IMR-90 (cell line): ENCODE measurements at regions not wholly inside any gene's neighbourhood (a gene's known extent, or its start where the extent isn't known, plus 50 kb on each side); places are given as distances from the start of the nearest gene placed in this dataset.
A peak's percentile ranks its signal among the peaks of the same experiment; 100 is the strongest.

Source experiments
- ATAC-seq: fragments of 200-7000 bp; cut with Tn5 transposase; 2 replicates; pipeline ENCODE4 v1.9.1; 2020; ENCODE audit warnings: low read depth, mild to moderate bottlenecking, moderate library complexity
- BruUV-seq: library from RNA; stranded (reverse); fragments of 400-500 nt; replicated peaks from 2 replicates; lab custom pipeline; 2021; lab: Mats Ljungman, UMichigan
- CTCF ChIA-PET: fragments of 300-600 bp; formaldehyde crosslinking; extraction: SDS; loops from one replicate; lab custom pipeline; 2021; ENCODE audit warnings: antibody characterized with exemption; lab: Yijun Ruan, JAX
- POLR2A ChIA-PET: fragments of 300-600 bp; sonication (Branson Sonifier 250); formaldehyde crosslinking; loops from one replicate; lab custom pipeline; 2022; ENCODE audit warnings: antibody characterized with exemption; ENCODE audit not compliant: unreplicated experiment; lab: Charles Lee
- DNase-seq: peaks from one replicate; pipeline ENCODE4 v3.0.0; 2013
- H2AFZ ChIP-seq: replicated peaks from 2 replicates; pipeline ENCODE3; 2013; ENCODE audit warnings: low read length, mild to moderate bottlenecking; ENCODE audit not compliant: poor library complexity
- H2AK5ac ChIP-seq: 2 replicates; pipeline ENCODE4 v1.6.1; 2013; ENCODE audit warnings: low read depth, low read length, inconsistent platforms
- H2AK9ac ChIP-seq: replicated peaks from 2 replicates; pipeline ENCODE3; 2013; ENCODE audit warnings: mild to moderate bottlenecking, low read depth, low read length, moderate library complexity; ENCODE audit not compliant: poor library complexity
- H2BK120ac ChIP-seq: 2 replicates; pipeline ENCODE4 v1.6.1; 2013; ENCODE audit warnings: low read depth, low read length, inconsistent platforms
- H2BK15ac ChIP-seq: 3 replicates; pipeline ENCODE4 v1.6.1; 2013; ENCODE audit warnings: low read depth, low read length, inconsistent platforms
- H2BK20ac ChIP-seq: 2 replicates; pipeline ENCODE4 v1.6.1; 2013; ENCODE audit warnings: low read depth, mild to moderate bottlenecking, inconsistent platforms, low read length, moderate library complexity
- H2BK5ac ChIP-seq: 2 replicates; pipeline ENCODE4 v1.6.1; 2013; ENCODE audit warnings: mild to moderate bottlenecking, low read depth, low read length, inconsistent platforms; ENCODE audit not compliant: poor library complexity, severe bottlenecking
- H3K14ac ChIP-seq: replicated peaks from 2 replicates; pipeline ENCODE4 v1.6.1; 2013; ENCODE audit warnings: low read depth, low read length, inconsistent platforms
- H3K18ac ChIP-seq: 2 replicates; pipeline ENCODE4 v1.6.1; 2013; ENCODE audit warnings: low read depth, low read length, control low read depth
- H3K23ac ChIP-seq: 2 replicates; pipeline ENCODE4 v1.6.1; 2013; ENCODE audit warnings: low read depth, low read length, inconsistent platforms
- H3K27ac ChIP-seq: 2 replicates; pipeline ENCODE4 v1.5.1; 2013; ENCODE audit warnings: mild to moderate bottlenecking, control low read depth, low read length; ENCODE audit not compliant: insufficient read depth
- H3K27me3 ChIP-seq: 2 replicates; pipeline ENCODE4 v1.6.1; 2013; ENCODE audit warnings: low read length; ENCODE audit not compliant: control insufficient read depth, insufficient read depth
- H3K36me3 ChIP-seq: 2 replicates; pipeline ENCODE4 v1.6.1; 2013; ENCODE audit warnings: low read length, mixed read lengths; ENCODE audit not compliant: control insufficient read depth, insufficient read depth
- H3K4ac ChIP-seq: 2 replicates; pipeline ENCODE4 v1.6.1; 2013; ENCODE audit warnings: low read depth, low read length, inconsistent platforms
- H3K4me1 ChIP-seq: 2 replicates; pipeline ENCODE4 v1.6.1; 2013; ENCODE audit warnings: low read length, mixed read lengths; ENCODE audit not compliant: control insufficient read depth, insufficient read depth
- H3K4me2 ChIP-seq: 2 replicates; pipeline ENCODE4 v1.6.1; 2013; ENCODE audit warnings: low read depth, mild to moderate bottlenecking, control low read depth, low read length, moderate library complexity
- H3K4me3 ChIP-seq: 2 replicates; pipeline ENCODE4 v1.5.1; 2013; ENCODE audit warnings: low read depth, mild to moderate bottlenecking, control low read depth, low read length, moderate library complexity; ENCODE audit not compliant: insufficient read depth
- H3K56ac ChIP-seq: 2 replicates; pipeline ENCODE4 v1.6.1; 2013; ENCODE audit warnings: low read length, inconsistent platforms; ENCODE audit not compliant: insufficient read depth; ENCODE audit errors: extremely low read depth
- H3K79me1 ChIP-seq, 2 experiments: 2 replicates each; pipeline ENCODE4 v1.6.1; 2013; ENCODE audit warnings: low read length in 2 of 2, inconsistent platforms in 1 of 2, low read depth in 1 of 2
- H3K9ac ChIP-seq: 2 replicates; pipeline ENCODE4 v1.6.1; 2013; ENCODE audit warnings: low read depth, low read length, control low read depth
- H3K9me1 ChIP-seq: 2 replicates; pipeline ENCODE4 v1.6.1; 2013; ENCODE audit warnings: low read length, inconsistent platforms; ENCODE audit not compliant: insufficient read depth
- H3K9me3 ChIP-seq: 2 replicates; pipeline ENCODE4 v1.6.1; 2013; ENCODE audit warnings: low read length; ENCODE audit not compliant: control insufficient read depth, insufficient read depth
- H4K20me1 ChIP-seq: 2 replicates; pipeline ENCODE4 v1.6.1; 2013; ENCODE audit warnings: low read length, inconsistent platforms; ENCODE audit not compliant: insufficient read depth
- H4K5ac ChIP-seq: 2 replicates; pipeline ENCODE4 v1.6.1; 2013; ENCODE audit warnings: mild to moderate bottlenecking, low read depth, low read length, control low read depth
- H4K8ac ChIP-seq, 2 experiments: 2 replicates each; pipeline ENCODE4 v1.6.1; 2013; ENCODE audit warnings: low read depth in 2 of 2, low read length in 2 of 2, control low read depth in 1 of 2, inconsistent platforms in 1 of 2
- H4K91ac ChIP-seq: 2 replicates; pipeline ENCODE4 v1.6.1; 2013; ENCODE audit warnings: low read depth, low read length, inconsistent platforms; ENCODE audit not compliant: insufficient read depth
- BHLHE40 ChIP-seq: fragments of 150-350 bp; IDR thresholded peaks from 2 replicates; pipeline ENCODE4 v1.6.1; 2016; ENCODE audit warnings: mild to moderate bottlenecking, low read depth, low read length
- CHD1 ChIP-seq: IDR thresholded peaks from 2 replicates; pipeline ENCODE4 v1.6.1; 2012; ENCODE audit warnings: low read depth, low read length, improper control_type of control experiment
- CTCF ChIP-seq: conservative IDR thresholded peaks from 2 replicates; pipeline ENCODE4 v1.5.1; 2012; ENCODE audit warnings: mild to moderate bottlenecking, low read depth, low read length, improper control_type of control experiment
- ELK1 ChIP-seq: fragments of 150-350 bp; IDR thresholded peaks from 2 replicates; pipeline ENCODE4 v1.6.1; 2016; ENCODE audit warnings: low read depth, mild to moderate bottlenecking, low read length, moderate library complexity, borderline replicate concordance
- MAZ ChIP-seq: IDR thresholded peaks from 2 replicates; pipeline ENCODE4 v1.6.1; 2012; ENCODE audit warnings: low read depth, mild to moderate bottlenecking, low read length, improper control_type of control experiment, moderate library complexity, borderline replicate concordance
- MXI1 ChIP-seq: IDR thresholded peaks from 2 replicates; pipeline ENCODE4 v1.6.1; 2012; ENCODE audit warnings: low read depth, mild to moderate bottlenecking, low read length, moderate library complexity, borderline replicate concordance
- NFE2L2 ChIP-seq: fragments of 150-350 bp; IDR thresholded peaks from 2 replicates; pipeline ENCODE4 v1.6.1; 2016; ENCODE audit warnings: low read depth, mild to moderate bottlenecking, low read length
- POLR2A ChIP-seq: IDR thresholded peaks from 2 replicates; pipeline ENCODE4 v1.6.1; 2012; ENCODE audit warnings: mild to moderate bottlenecking, low read depth, low read length
- RAD21 ChIP-seq: IDR thresholded peaks from 2 replicates; pipeline ENCODE4 v1.6.1; 2012; ENCODE audit warnings: low read length, improper control_type of control experiment
- RCOR1 ChIP-seq: IDR thresholded peaks from 2 replicates; pipeline ENCODE4 v1.6.1; 2012; ENCODE audit warnings: mild to moderate bottlenecking, low read length, improper control_type of control experiment; ENCODE audit not compliant: insufficient replicate concordance
- RFX5 ChIP-seq: IDR thresholded peaks from 2 replicates; pipeline ENCODE4 v1.8.0; 2012; ENCODE audit warnings: low read depth, mild to moderate bottlenecking, low read length, moderate library complexity
- SMC3 ChIP-seq: fragments of 150-350 bp; IDR thresholded peaks from 2 replicates; pipeline ENCODE4 v1.6.1; 2016; ENCODE audit warnings: low read depth, mild to moderate bottlenecking, antibody characterized with exemption, low read length, moderate library complexity
- USF2 ChIP-seq: fragments of 150-350 bp; IDR thresholded peaks from 2 replicates; pipeline ENCODE4 v1.6.1; 2017; ENCODE audit warnings: mild to moderate bottlenecking, antibody characterized with exemption, low read length, low read depth
- WGBS, 2 experiments: methylation state at CpG; one replicate each; pipeline versions ENCODE4 v1.1.5 to v1.1.7; 2013; ENCODE audit warnings: missing lambda C conversion rate in 2 of 2; ENCODE audit not compliant: insufficient read length in 1 of 2; ENCODE audit errors: extremely low coverage in 2 of 2; 5-methylcytosine and 5-hydroxymethylcytosine counted together
- dilution Hi-C: fragments of 300-500 bp; cut with HindIII; formaldehyde crosslinking; loops from one replicate; pipeline ENCODE4 v1.14.3; 2018; ENCODE audit warnings: low sequenced_read_pairs; ENCODE audit not compliant: unreplicated experiment
- in situ Hi-C: fragments of 300-500 bp; cut with MboI; formaldehyde crosslinking; loops from 3 replicates; pipeline ENCODE4 v1.14.3; 2019; ENCODE audit warnings: low sequenced_read_pairs, inconsistent platforms, mixed read lengths
- intact Hi-C: fragments of 100-400 bp; cut with micrococcal nuclease; formaldehyde crosslinking; loops from 2 replicates; pipeline ENCODE4 v1.10.0; 2022

GRCh38 chr1:234932511-234933430, 195.9 kb downstream of the TOMM20 start:
- H4K91ac ChIP-seq, result peak overlapping the region; percentile 95
- peak overlapping the region; percentile 56; the same call in 1 of the 2 replicates for H3K23ac ChIP-seq
- DNase-seq (no peak), ATAC-seq (peak; percentile 15)
- no peaks in the 10 kb centered on the region for H4K20me1 ChIP-seq
- H4K5ac ChIP-seq, result peak overlapping the region; percentile 39; the same call in 1 of the 2 replicates
- WGBS, 2 experiments, result 95% methylated on average over 6 of the region's 15 CpGs; no CpG with 5 or more reads in 1 of the 2 experiments
- H3K18ac ChIP-seq, result peak overlapping the region; percentile 68
- peak overlapping the region; percentile 80 for H2AK9ac ChIP-seq
- peak overlapping the region; percentile 92 for H2BK5ac ChIP-seq
- peak overlapping the region; percentile 18; the same call in 1 of the 2 replicates for H3K4me2 ChIP-seq
- H3K14ac ChIP-seq, result peak overlapping the region; percentile 79
- H3K9ac ChIP-seq, result no peak overlapping the region
- H3K27ac ChIP-seq, result peak overlapping the region; percentile 72
- H3K4ac ChIP-seq, result peak overlapping the region; percentile 90
- no TSS peak for BruUV-seq
- H2AK5ac ChIP-seq, result peak overlapping the region; percentile 98
- H3K79me1 ChIP-seq, result no peaks in the 10 kb centered on the region; a peak in 1 of 4 replicates
- peak overlapping the region; percentile 100 for H2BK15ac ChIP-seq
- POLR2A ChIA-PET, result no interaction called here
- peak overlapping the region; percentile 54; the same call in 1 of the 2 replicates for H3K56ac ChIP-seq
- H2AFZ ChIP-seq, result peak overlapping the region; percentile 60
- H3K4me3 ChIP-seq, result no peak overlapping the region
- H3K27me3 ChIP-seq, result no peaks in the 10 kb centered on the region
- peaks cover 16% of the 10 kb centered on the region for H3K9me1 ChIP-seq
- peaks cover 11% of the 10 kb centered on the region for H3K4me1 ChIP-seq
- intact Hi-C loops, result no loop called here
- peak overlapping the region; percentile 68 to 94 for H4K8ac ChIP-seq
- H3K36me3 ChIP-seq, result no peaks in the 10 kb centered on the region
- dilution Hi-C loops, result no loop called here
- in situ Hi-C loops, result no loop called here
- peak overlapping the region; percentile 93; the same call in 1 of the 2 replicates for H2BK20ac ChIP-seq
- CTCF ChIA-PET, result interaction anchor here (1.1 kb wide), 1 partner anchor 22 kb away, joined by 3 read pairs; no protein-coding TSS in a partner anchor
- no peaks in the 10 kb centered on the region for H3K9me3 ChIP-seq
- H2BK120ac ChIP-seq, result peak overlapping the region; percentile 96
- no peak for TF ChIP-seq RAD21
- no peak for TF ChIP-seq NFE2L2
- no peak for TF ChIP-seq ELK1
- TF ChIP-seq POLR2A, result no peak
- TF ChIP-seq SMC3, result no peak
- no peak for TF ChIP-seq CHD1
- TF ChIP-seq MXI1, result no peak
- TF ChIP-seq USF2, result no peak
- no peak for TF ChIP-seq BHLHE40
- TF ChIP-seq CTCF, result no peak
- no peak for TF ChIP-seq RCOR1
- no peak for TF ChIP-seq MAZ
- no peak for TF ChIP-seq RFX5
